NCI-H2107 (cell line): ENCODE measurements at regions not wholly inside any gene's neighbourhood (a gene's known extent, or its start where the extent isn't known, plus 50 kb on each side); places are given as distances from the start of the nearest gene placed in this dataset.

Source experiments
- DNase-seq: peaks from one replicate; lab custom pipeline; 2025; lab: John Stamatoyannopoulos, UW

- no peak for DNase-seq
These were observed 66.7 kb upstream of the FOXF1 start for GRCh38 chr16:86443508-86444147.

GRCh38 chr16:86444261-86444660 is 66.1 kb upstream of the FOXF1 start:
- no peak for DNase-seq

GRCh38 chr16:86444661-86445060 is 65.7 kb upstream of the FOXF1 start:
- DNase-seq = no peak

GRCh38 chr16:86446279-86446678 is 64.0 kb upstream of the FOXF1 start:
- DNase-seq = no peak

GRCh38 chr16:86447228-86447627 is 63.1 kb upstream of the FOXF1 start:
- DNase-seq = no peak

GRCh38 chr16:86448306-86448890 is 61.9 kb upstream of the FOXF1 start:
- DNase-seq = no peak

GRCh38 chr16:86449446-86450095 is 60.8 kb upstream of the FOXF1 start:
- no peak for DNase-seq

GRCh38 chr16:86450691-86451090 is 59.6 kb upstream of the FOXF1 start:
- DNase-seq = no peak

- DNase-seq = no peak
These were observed 57.9 kb upstream of the FOXF1 start for GRCh38 chr16:86452451-86452850.

GRCh38 chr16:86455116-86455515 is 55.2 kb upstream of the FOXF1 start:
- DNase-seq = no peak

- no peak for DNase-seq
These were observed 54.7 kb upstream of the FOXF1 start for GRCh38 chr16:86455640-86456039.

- no peak for DNase-seq
These were observed 52.7 kb upstream of the FOXF1 start for GRCh38 chr16:86457501-86458148.

GRCh38 chr16:86458149-86458777 is 52.1 kb upstream of the FOXF1 start:
- no peak for DNase-seq

- no peak for DNase-seq
These were observed 51.1 kb upstream of the FOXF1 start for GRCh38 chr16:86459266-86459665.
